UCSD-AML1 (cell line): ENCODE measurements at regions not wholly inside any gene's neighbourhood (a gene's known extent, or its start where the extent isn't known, plus 50 kb on each side); places are given as distances from the start of the nearest gene placed in this dataset.
A peak's percentile ranks its signal among the peaks of the same experiment; 100 is the strongest.
"Not testable (repeated sequence)": the region's sequence is repeated elsewhere in the genome, so short reads cannot be mapped to it uniquely, and the experiment has no call there.

Source experiments
- DNase-seq: peaks from one replicate; lab custom pipeline; 2025; ENCODE audit not compliant: unreplicated experiment; lab: John Stamatoyannopoulos, UW

GRCh38 chr5:162209005-162209605 is 141.5 kb downstream of the GABRG2 start:
- peak; percentile 41 for DNase-seq

- DNase-seq = no peak
Observed at GRCh38 chr5:162214551-162214950, 147.0 kb downstream of the GABRG2 start.

GRCh38 chr5:162217037-162217436 is 149.5 kb downstream of the GABRG2 start:
- DNase-seq = no peak

- no peak for DNase-seq
Observed at GRCh38 chr5:162221910-162222309, 154.3 kb downstream of the GABRG2 start.

- no peak for DNase-seq
Observed at GRCh38 chr5:162227075-162227474, 159.5 kb downstream of the GABRG2 start.

- no peak for DNase-seq
Observed at GRCh38 chr5:162230348-162230747, 162.8 kb downstream of the GABRG2 start.

GRCh38 chr5:162231522-162231921 is 163.9 kb downstream of the GABRG2 start:
- no peak for DNase-seq

GRCh38 chr5:162240734-162241133 is 173.2 kb downstream of the GABRG2 start:
- DNase-seq = no peak

GRCh38 chr5:162242416-162242815 is 174.8 kb downstream of the GABRG2 start:
- DNase-seq = no peak

GRCh38 chr5:162243651-162244050 is 176.1 kb downstream of the GABRG2 start:
- DNase-seq = no peak

GRCh38 chr5:162248107-162248713 is 180.6 kb downstream of the GABRG2 start:
- DNase-seq = peak; percentile 7

GRCh38 chr5:162256711-162257110 is 189.1 kb downstream of the GABRG2 start:
- DNase-seq = no peak

GRCh38 chr5:162268694-162269481 is 201.3 kb downstream of the GABRG2 start:
- DNase-seq = peak; percentile 15

GRCh38 chr5:162272417-162272816 is 204.8 kb downstream of the GABRG2 start:
- no peak for DNase-seq

GRCh38 chr5:162274679-162275078 is 207.1 kb downstream of the GABRG2 start:
- no peak for DNase-seq

GRCh38 chr5:162275387-162275786 is 207.8 kb downstream of the GABRG2 start:
- not testable (repeated sequence) for DNase-seq

- DNase-seq = no peak
Observed at GRCh38 chr5:162282191-162282590, 214.6 kb downstream of the GABRG2 start.

- no peak for DNase-seq
Observed at GRCh38 chr5:162283609-162284008, 216.0 kb downstream of the GABRG2 start.

GRCh38 chr5:162288647-162289296 is 221.2 kb downstream of the GABRG2 start:
- no peak for DNase-seq

- DNase-seq = no peak
Observed at GRCh38 chr5:162289489-162289888, 221.9 kb downstream of the GABRG2 start.

- no peak for DNase-seq
Observed at GRCh38 chr5:162299793-162300192, 232.2 kb downstream of the GABRG2 start.

GRCh38 chr5:162301356-162301755 is 233.8 kb downstream of the GABRG2 start:
- no peak for DNase-seq
